Thoracic aorta (tissue), 2 donors: ENCODE measurements at regions not wholly inside any gene's neighbourhood (a gene's known extent, or its start where the extent isn't known, plus 50 kb on each side); places are given as distances from the start of the nearest gene placed in this dataset.

ENCODE experiments used
- ATAC-seq: fragments of 150-250 bp; one replicate; pipeline ENCODE4 v1.8.0; 2017; ENCODE audit warnings: low read depth; ENCODE audit not compliant: insufficient number of reproducible peaks, low FRiP score
- DNase-seq: peaks from one replicate; pipeline ENCODE4 v3.0.0-alpha.2; 2020; ENCODE audit warnings: low spot score
- H3K27ac ChIP-seq, 2 donors: fragments of 200-600 bp; sonication (generic); 1 replicate in 1 of 2; 2 replicates in 1 of 2; pipeline ENCODE4 v1.5.1; 2016; ENCODE audit warnings: mild to moderate bottlenecking in 2 of 2, moderate library complexity in 2 of 2
- H3K27me3 ChIP-seq: fragments of 200-600 bp; sonication (generic); replicated peaks from 2 replicates; pipeline ENCODE4 v1.6.0; 2016; ENCODE audit warnings: mild to moderate bottlenecking; ENCODE audit not compliant: insufficient read depth
- H3K36me3 ChIP-seq: fragments of 200-600 bp; sonication (generic); one replicate; pipeline ENCODE4 v1.5.1; 2016
- H3K4me1 ChIP-seq, 2 donors: fragments of 200-600 bp; sonication (generic); 1 replicate in 1 of 2; 2 replicates in 1 of 2; pipeline versions ENCODE4 v1.5.1 to v1.6.0; 2016; ENCODE audit warnings: low read depth in 2 of 2, mild to moderate bottlenecking in 1 of 2; ENCODE audit not compliant: control insufficient read depth in 1 of 2
- H3K4me3 ChIP-seq: fragments of 200-600 bp; sonication (generic); 2 replicates; pipeline ENCODE4 v1.5.1; 2016; ENCODE audit warnings: mild to moderate bottlenecking
- H3K9me3 ChIP-seq: fragments of 200-600 bp; sonication (generic); 2 replicates; pipeline ENCODE4 v1.5.1; 2016
- CTCF ChIP-seq: fragments of 200-600 bp; sonication (generic); IDR thresholded peaks from one replicate; pipeline ENCODE4 v1.5.1; 2019; ENCODE audit warnings: antibody characterized with exemption

- Histone ChIP-seq H3K9me3 (no peaks in the 10 kb centered on the region), H3K27me3 (no peaks in the 10 kb centered on the region), H3K36me3 (no peaks in the 10 kb centered on the region), H3K27ac (no peak overlapping the region), H3K4me3 (no peak overlapping the region), H3K4me1 (no peaks in the 10 kb centered on the region)
- DNase-seq, result no peak
- no peak for TF ChIP-seq CTCF
- no peak for ATAC-seq
Measured at GRCh38 chr13:30025351-30025750, 174.9 kb upstream of the UBL3 start.

GRCh38 chr13:30024125-30024865 lies 173.9 kb upstream of the UBL3 start:
- H3K4me1 ChIP-seq, result no peaks in the 10 kb centered on the region
- no peaks in the 10 kb centered on the region for H3K27me3 ChIP-seq
- DNase-seq (no peak), ATAC-seq (no peak)
- TF ChIP-seq CTCF, result no peak
- no peaks in the 10 kb centered on the region for H3K36me3 ChIP-seq
- no peaks in the 10 kb centered on the region for H3K9me3 ChIP-seq
- H3K27ac ChIP-seq, result no peak overlapping the region
- no peak overlapping the region for H3K4me3 ChIP-seq

GRCh38 chr13:30023196-30023895 lies 172.9 kb upstream of the UBL3 start:
- no peak for TF ChIP-seq CTCF
- Histone ChIP-seq H3K27ac (no peak overlapping the region), H3K9me3 (no peaks in the 10 kb centered on the region), H3K4me3 (no peak overlapping the region), H3K4me1 (no peaks in the 10 kb centered on the region), H3K27me3 (no peaks in the 10 kb centered on the region), H3K36me3 (no peaks in the 10 kb centered on the region)
- ATAC-seq, result no peak
- no peak for DNase-seq

- Histone ChIP-seq H3K36me3 (no peaks in the 10 kb centered on the region), H3K4me3 (no peak overlapping the region), H3K27ac (no peak overlapping the region), H3K4me1 (no peaks in the 10 kb centered on the region), H3K9me3 (no peaks in the 10 kb centered on the region), H3K27me3 (no peaks in the 10 kb centered on the region)
- no peak for TF ChIP-seq CTCF
- no peak for ATAC-seq
- DNase-seq, result no peak
Measured at GRCh38 chr13:30022796-30023195, 172.4 kb upstream of the UBL3 start.

GRCh38 chr13:30022256-30022655 lies 171.8 kb upstream of the UBL3 start:
- H3K4me3 ChIP-seq, result no peak overlapping the region
- DNase-seq (no peak), ATAC-seq (no peak)
- H3K36me3 ChIP-seq, result no peaks in the 10 kb centered on the region
- no peak overlapping the region for H3K27ac ChIP-seq
- H3K4me1 ChIP-seq, result no peaks in the 10 kb centered on the region
- no peaks in the 10 kb centered on the region for H3K27me3 ChIP-seq
- no peaks in the 10 kb centered on the region for H3K9me3 ChIP-seq
- TF ChIP-seq CTCF, result no peak
